ENCODE measurements at regions not wholly inside any gene's neighbourhood (a gene's known extent, or its start where the extent isn't known, plus 50 kb on each side); places are given as distances from the start of the nearest gene placed in this dataset.

GRCh38 chr10:124183617-124184016, 90.2 kb upstream of the CHST15 start:
- Histone ChIP-seq H3K4me3 (ENCODE audit: low read length) (no peak overlapping the region), H3K27ac (ENCODE audit: low read depth, low read length) (no peak overlapping the region), H3K9ac (ENCODE audit: extremely low read depth, low read length, poor library complexity, severe bottlenecking) (no peak overlapping the region), H3K36me3 (ENCODE audit: control insufficient read depth, insufficient read depth, low read length) (no peaks in the 10 kb centered on the region), H3K9me3 (ENCODE audit: control insufficient read depth, low read length) (no peaks in the 10 kb centered on the region), H3K27me3 (ENCODE audit: control insufficient read depth, insufficient read depth, low read length, poor library complexity, severe bottlenecking) (no peaks in the 10 kb centered on the region), H3K4me1 (ENCODE audit: control insufficient read depth, insufficient read depth, low read length) (no peaks in the 10 kb centered on the region)
- Mint-ChIP-seq H3K36me3 (ENCODE audit: low read depth) (no peaks in the 10 kb centered on the region), H3K27me3 (ENCODE audit: insufficient read depth) (no peaks in the 10 kb centered on the region), H3K4me3 (no peak overlapping the region), H3K27ac (no peak overlapping the region), H3K4me1 (no peaks in the 10 kb centered on the region), H3K9me3 (no peaks in the 10 kb centered on the region)
- DNase-seq: no peak
- TF ChIP-seq CTCF (conservative IDR thresholded peaks at IDR 0.05): no peak
- 90 to 100% methylated on average over 2 to 7 of the region's 7 CpGs for WGBS, 2 experiments (ENCODE audit: insufficient coverage in 1 of 2, insufficient read length in 1 of 2)

GRCh38 chr10:124182088-124182541, 88.7 kb upstream of the CHST15 start:
- no peaks in the 10 kb centered on the region for H3K4me1 Mint-ChIP-seq
- no peak overlapping the region for H3K27ac Mint-ChIP-seq
- DNase-seq: no peak
- no peaks in the 10 kb centered on the region for H3K9me3 ChIP-seq (ENCODE audit: control insufficient read depth, low read length)
- H3K27me3 Mint-ChIP-seq (ENCODE audit: insufficient read depth): no peaks in the 10 kb centered on the region
- no peak overlapping the region for H3K9ac ChIP-seq (ENCODE audit: extremely low read depth, low read length, poor library complexity, severe bottlenecking)
- no peak overlapping the region for H3K4me3 Mint-ChIP-seq
- whole genome bisulfite sequencing, 2 experiments (ENCODE audit: insufficient coverage in 1 of 2, insufficient read length in 1 of 2): 90% methylated on average over 14 to 17 of the region's 17 CpGs
- no peaks in the 10 kb centered on the region for H3K4me1 ChIP-seq (ENCODE audit: control insufficient read depth, insufficient read depth, low read length)
- no peak overlapping the region for H3K4me3 ChIP-seq (ENCODE audit: low read length)
- H3K9me3 Mint-ChIP-seq: no peaks in the 10 kb centered on the region
- H3K27me3 ChIP-seq (ENCODE audit: control insufficient read depth, insufficient read depth, low read length, poor library complexity, severe bottlenecking): no peaks in the 10 kb centered on the region
- H3K36me3 Mint-ChIP-seq (ENCODE audit: low read depth): no peaks in the 10 kb centered on the region
- H3K36me3 ChIP-seq (ENCODE audit: control insufficient read depth, insufficient read depth, low read length): no peaks in the 10 kb centered on the region
- TF ChIP-seq CTCF (conservative IDR thresholded peaks at IDR 0.05): no peak
- H3K27ac ChIP-seq (ENCODE audit: low read depth, low read length): no peak overlapping the region

GRCh38 chr10:124181656-124182055, 88.3 kb upstream of the CHST15 start:
- no peak for TF ChIP-seq CTCF (conservative IDR thresholded peaks at IDR 0.05)
- H3K36me3 ChIP-seq (ENCODE audit: control insufficient read depth, insufficient read depth, low read length): no peaks in the 10 kb centered on the region
- no peaks in the 10 kb centered on the region for H3K9me3 Mint-ChIP-seq
- H3K36me3 Mint-ChIP-seq (ENCODE audit: low read depth): no peaks in the 10 kb centered on the region
- H3K4me3 ChIP-seq (ENCODE audit: low read length): no peak overlapping the region
- no peaks in the 10 kb centered on the region for H3K4me1 Mint-ChIP-seq
- no peak for DNase-seq
- H3K9ac ChIP-seq (ENCODE audit: extremely low read depth, low read length, poor library complexity, severe bottlenecking): no peak overlapping the region
- H3K27ac ChIP-seq (ENCODE audit: low read depth, low read length): no peak overlapping the region
- no peaks in the 10 kb centered on the region for H3K27me3 ChIP-seq (ENCODE audit: control insufficient read depth, insufficient read depth, low read length, poor library complexity, severe bottlenecking)
- whole genome bisulfite sequencing, 2 experiments (ENCODE audit: insufficient coverage in 1 of 2, insufficient read length in 1 of 2): 94% methylated on average over 7 to 8 of the region's 8 CpGs
- no peaks in the 10 kb centered on the region for H3K9me3 ChIP-seq (ENCODE audit: control insufficient read depth, low read length)
- H3K27ac Mint-ChIP-seq: no peak overlapping the region
- H3K4me3 Mint-ChIP-seq: no peak overlapping the region
- no peaks in the 10 kb centered on the region for H3K27me3 Mint-ChIP-seq (ENCODE audit: insufficient read depth)
- H3K4me1 ChIP-seq (ENCODE audit: control insufficient read depth, insufficient read depth, low read length): no peaks in the 10 kb centered on the region
